COLO668 (cell line): ENCODE measurements at regions not wholly inside any gene's neighbourhood (a gene's known extent, or its start where the extent isn't known, plus 50 kb on each side); places are given as distances from the start of the nearest gene placed in this dataset.

ENCODE experiments used
- DNase-seq: peaks from one replicate; lab custom pipeline; 2025; ENCODE audit not compliant: unreplicated experiment; lab: John Stamatoyannopoulos, UW

DNA sequence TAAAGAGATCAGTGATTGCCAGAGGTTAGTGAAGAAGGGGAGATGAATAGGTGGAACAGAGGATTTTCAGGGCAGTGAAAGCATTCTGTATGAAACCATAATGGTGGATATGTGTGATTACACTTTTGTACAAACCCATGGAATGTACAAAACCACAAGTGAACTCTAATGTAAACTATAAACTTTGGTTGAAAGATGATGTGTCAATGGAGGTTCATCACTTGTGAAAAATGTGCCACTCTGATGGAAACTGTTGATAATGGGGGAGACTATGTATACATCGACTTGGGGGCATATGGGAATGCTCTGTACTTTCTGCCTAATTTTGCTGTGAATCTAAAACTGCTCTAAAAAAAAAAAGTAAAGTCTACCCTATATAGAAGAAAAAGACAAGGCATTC is 68.7 kb upstream of the ARHGEF3 start:
- DNase-seq = no peak

DNA sequence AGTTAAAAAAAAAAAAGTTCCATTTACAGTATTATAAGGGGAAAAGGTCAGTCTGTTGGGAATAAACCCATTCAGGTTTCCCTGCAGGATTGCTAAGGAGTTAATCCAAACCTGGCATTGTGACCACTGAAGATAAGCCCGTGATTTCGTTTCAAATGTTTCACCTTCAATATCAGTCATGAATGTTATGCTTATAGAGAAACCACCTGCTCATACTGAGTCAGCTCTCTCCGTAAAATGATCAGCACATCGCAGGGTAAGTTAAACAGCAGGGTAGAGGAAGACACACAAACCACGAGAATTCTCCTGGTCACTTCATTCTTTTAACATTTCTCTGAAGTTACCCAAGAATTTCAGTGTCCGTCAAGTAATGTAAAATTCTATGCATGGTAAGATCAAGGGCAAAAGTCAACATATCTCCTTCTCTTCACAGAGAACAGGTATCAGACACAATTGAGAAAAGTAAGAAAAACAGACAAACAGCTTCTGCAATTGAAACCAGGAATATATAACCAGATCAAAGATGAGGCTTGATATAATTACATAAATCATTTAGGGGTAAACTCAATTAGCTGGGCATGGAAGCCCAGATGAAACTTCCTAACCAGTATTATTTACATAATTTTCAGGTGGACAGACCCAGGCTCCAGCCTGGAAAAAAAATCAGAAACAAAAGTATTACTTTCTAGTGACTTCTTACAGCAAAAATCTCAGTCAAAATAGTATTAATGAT is 67.6 kb upstream of the ARHGEF3 start:
- DNase-seq = no peak

DNA sequence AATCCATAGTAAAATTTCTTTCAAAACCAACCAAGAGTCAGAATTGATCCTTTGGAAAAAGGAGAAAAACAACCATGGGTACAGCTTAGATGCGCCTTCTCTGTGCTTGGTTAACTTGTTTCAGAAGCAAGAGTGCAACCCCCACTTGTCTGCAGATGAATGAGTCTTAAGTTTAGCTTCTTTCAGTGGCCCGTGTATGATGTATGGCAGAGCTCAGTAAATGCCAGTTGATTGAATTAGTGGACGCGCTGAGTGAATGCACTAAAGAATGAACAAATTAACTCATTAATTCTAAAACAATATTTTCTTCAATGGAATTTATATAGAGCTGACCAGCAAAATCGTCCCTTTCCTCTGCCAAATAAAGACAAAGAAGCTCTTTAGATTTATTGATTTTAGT is 67.0 kb upstream of the ARHGEF3 start:
- no peak for DNase-seq

DNA sequence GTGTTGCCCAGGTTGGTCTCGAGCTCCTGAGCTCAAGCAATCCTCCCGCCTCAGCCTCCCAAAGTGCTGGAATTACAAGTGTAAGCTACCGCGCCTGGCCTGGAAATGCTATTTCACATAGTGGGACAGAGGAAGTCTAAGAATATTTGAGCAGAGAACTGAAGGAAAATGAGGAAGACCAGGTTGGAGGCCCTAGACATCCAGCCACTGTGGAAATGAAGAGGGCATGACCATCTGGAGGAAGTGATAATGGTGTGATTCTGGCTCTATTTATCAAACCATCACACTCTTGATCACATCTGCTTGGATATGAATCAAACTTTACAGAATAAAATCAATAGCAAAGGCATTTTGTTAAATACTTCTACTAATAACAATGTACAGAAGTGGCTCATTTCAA is 65.9 kb upstream of the ARHGEF3 start:
- DNase-seq = no peak

DNA sequence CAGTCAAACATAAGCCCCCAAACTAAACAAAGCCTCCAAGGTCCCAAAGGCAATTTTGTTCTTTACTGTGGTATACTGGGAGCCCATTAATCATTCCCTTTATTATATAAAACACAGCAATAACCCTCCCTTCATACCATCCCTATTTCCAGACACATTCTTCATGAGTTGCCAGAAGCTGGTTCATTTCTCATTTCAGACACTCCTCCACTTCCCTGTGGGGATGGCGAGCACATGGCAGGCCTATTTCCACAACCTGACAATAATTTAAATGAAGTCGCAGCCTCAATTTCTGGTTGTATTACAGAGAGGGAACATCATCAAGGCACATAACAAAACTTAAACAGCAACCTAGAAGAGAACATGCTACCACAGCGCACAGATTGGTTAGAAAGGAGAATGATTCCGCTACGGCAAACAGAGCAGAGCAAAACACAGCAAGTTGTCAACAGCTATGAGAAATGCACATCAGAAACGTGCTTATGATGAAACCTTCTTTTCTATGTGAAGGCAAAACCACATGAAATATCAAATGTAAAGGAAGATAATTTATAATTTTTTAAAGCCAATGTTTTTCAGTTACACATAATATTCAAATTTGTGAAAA is 63.3 kb upstream of the ARHGEF3 start:
- no peak for DNase-seq

DNA sequence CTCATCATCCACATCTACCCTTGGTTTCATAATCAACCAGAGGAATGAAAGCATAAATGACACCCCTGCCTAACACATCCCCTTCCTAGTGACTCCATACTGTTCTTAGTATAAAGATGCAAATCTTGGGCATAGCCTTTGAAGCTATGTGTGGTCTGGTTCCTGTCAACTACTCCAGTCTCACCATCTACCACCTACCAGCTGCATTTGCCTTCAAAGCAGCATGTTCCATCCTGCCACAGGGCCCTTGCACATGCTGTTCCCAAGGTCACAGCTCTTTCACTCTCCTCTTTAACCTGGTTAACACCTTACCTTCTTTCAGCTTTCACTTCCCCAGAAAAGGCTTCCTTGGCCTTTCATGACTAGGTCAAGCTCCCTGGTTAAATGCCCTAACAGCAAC is 62.3 kb upstream of the ARHGEF3 start:
- no peak for DNase-seq

DNA sequence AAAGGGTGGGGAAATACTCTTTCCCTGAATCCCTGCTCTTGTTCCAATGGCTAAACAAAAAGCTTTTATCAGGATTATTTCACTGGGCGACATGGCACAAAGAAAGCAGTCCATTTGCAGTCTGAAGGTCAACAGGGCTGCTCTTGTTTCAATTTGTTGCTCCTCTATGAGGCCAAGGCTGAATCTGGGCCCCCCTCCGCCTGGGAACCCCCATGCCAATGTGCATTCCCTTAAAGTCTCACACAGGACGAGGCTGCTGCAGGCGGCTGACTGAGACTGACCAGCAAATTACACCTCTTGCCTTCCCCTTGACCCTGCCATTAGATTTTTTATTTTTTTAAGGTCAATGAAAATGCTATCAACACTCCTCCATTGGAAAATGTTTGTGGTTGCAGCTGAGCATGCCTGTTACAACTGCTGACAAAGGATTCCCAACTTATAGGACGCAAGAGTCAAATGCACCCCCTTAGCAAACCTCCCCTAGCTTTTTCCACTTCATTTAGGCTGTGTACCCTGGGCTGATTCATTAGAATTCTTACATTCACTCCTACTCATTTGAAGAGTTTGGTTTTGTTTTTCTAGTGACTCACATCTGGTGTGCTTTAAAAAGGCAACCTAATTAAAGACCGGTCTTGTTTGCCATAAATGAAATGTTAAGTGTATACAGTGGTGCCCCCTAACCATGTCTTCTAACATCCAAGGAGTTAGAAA is 60.8 kb upstream of the ARHGEF3 start:
- DNase-seq = no peak

DNA sequence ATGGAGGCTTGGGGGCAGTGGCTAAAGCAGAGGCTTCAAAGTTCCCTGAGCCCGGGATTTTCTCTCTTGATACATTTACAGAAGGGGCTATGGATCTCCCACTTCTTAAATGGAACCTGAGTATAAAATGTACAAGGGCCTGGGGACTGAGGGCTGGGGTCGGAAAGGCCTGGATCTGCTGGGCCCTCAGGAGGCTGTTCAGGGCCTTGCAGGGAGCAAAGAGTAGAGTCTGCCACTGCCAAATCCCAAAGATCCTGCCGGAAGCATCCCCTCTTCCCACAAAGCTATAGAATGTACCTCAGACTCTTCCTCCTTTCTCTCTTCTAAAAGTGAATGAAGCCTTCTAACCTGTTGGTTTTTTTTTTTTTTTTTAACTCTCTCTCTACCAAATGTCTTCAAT is 59.8 kb upstream of the ARHGEF3 start:
- DNase-seq = no peak

DNA sequence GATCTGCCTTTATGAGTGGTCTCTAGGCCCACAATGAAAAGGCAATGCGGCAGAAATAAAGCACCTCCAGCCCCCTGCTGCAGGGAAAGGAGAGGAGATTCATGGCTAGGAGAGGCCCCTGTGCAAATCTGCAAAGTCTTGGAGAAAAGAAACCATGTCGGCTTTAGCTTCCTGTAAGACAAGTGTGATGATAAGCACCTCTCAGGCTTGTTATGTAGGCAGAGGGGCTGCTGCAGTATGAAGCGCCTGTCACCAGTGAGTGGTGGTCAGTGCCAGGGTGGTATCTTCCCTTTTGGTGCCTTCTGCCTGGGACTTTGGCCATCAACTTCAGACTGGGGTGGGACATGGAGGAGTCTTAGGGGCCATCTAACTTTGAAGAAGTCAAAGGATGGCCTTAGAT is 59.2 kb upstream of the ARHGEF3 start:
- no peak for DNase-seq

DNA sequence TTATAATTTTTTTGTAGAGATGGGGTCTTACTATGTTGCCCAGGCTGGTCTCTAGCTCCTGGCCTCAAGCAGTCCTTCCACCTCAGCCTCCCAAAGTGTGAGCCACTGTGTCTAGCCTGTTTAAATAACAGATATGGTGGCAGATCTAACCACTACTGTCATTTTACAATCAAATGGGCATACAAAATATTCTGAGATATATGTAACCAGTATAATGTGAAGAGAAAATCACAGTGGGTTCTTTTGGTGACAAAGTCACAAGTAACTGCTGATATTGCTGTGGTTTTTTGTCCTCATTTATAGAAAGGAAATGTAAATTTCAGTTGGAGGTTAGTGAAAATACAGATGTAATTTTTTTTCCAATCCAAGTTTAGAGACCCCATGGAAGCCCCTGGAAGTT is 58.6 kb upstream of the ARHGEF3 start:
- DNase-seq = no peak

DNA sequence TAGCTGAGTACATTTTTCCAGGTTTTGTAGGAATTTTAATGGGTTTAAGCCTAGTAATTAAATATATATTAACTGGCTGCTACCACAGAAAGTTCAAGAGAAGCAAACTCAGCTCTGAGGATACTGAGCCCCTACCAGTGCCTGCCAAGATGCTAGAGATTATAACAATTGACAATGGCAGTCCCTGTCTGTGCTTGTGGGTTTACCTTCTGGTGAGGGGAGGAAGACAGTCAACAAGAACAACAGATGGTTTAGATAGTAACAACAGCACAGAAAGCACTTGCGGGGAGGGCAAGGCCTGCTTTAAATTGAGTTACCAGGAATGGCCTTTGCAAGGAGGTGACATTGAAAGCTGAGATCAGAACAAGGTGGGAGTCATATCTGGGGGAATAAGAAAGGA is 56.6 kb upstream of the ARHGEF3 start:
- no peak for DNase-seq

DNA sequence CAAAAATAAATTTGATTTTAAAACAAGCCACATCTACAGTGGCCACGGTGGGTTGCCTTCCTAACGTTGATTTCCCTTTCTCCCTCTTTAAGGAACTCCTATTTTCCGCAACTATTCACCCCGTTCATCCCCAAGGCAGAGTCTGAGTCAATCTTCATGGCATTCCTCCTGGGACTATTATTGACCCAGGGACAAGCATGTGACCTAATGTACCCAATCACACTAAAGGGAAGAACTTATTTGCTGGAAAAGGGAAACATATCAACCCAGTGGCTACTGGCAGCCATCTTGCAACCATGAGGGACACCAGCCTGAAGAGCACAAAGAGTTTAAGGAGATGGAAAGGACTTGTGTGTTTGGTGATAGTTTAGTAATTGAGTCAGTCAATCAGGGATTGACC is 55.4 kb upstream of the ARHGEF3 start:
- DNase-seq = no peak

DNA sequence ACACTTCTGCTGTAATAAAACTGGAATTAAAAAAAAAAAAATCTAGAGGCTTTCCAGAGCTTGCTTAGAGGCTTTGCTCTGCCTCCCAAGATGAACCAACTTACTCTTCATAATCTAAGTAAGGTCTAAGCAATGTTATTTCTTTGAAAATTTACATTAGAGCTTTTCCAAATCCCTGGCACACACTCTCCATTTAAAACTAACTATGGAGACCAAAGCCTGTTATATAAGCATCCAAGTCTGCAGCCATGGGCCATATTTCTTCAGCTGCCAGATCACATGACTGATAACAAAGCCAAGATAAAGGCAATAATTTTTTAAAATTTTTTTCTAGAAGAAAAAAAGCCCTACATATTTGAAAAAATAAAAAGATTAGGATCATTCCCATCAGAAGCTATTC is 55.0 kb upstream of the ARHGEF3 start:
- DNase-seq = no peak

DNA sequence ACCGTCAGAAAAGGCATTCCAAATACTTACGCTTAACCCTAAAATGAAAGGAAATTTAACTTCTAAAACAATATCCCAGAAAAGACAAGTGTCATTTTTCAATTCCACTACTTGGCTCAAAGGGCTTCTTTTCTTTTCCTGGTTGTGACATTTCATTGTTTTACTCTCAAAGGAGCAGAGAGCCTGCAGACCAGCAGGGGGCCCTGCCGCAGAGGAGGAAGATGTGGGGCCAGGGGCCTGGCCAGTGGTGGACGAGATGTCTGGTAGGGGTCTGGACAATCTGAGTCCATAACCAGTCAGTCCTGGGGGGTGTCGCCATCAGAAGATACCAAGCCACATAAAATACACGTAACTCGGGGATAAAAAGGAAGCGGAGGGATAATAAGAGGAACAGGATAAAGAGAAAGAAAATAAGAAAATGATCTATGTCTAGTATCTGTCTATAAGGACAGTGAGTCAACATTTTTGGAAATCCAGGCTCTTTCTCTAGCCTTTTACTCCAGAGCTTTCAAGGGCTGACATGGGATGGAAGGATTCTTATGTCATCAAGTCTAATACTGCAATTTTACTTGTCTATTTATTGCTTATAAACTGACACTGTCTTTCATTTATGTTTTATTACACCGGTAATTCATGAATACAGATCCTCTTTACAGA is 54.2 kb upstream of the ARHGEF3 start:
- peak; percentile 35 for DNase-seq

DNA sequence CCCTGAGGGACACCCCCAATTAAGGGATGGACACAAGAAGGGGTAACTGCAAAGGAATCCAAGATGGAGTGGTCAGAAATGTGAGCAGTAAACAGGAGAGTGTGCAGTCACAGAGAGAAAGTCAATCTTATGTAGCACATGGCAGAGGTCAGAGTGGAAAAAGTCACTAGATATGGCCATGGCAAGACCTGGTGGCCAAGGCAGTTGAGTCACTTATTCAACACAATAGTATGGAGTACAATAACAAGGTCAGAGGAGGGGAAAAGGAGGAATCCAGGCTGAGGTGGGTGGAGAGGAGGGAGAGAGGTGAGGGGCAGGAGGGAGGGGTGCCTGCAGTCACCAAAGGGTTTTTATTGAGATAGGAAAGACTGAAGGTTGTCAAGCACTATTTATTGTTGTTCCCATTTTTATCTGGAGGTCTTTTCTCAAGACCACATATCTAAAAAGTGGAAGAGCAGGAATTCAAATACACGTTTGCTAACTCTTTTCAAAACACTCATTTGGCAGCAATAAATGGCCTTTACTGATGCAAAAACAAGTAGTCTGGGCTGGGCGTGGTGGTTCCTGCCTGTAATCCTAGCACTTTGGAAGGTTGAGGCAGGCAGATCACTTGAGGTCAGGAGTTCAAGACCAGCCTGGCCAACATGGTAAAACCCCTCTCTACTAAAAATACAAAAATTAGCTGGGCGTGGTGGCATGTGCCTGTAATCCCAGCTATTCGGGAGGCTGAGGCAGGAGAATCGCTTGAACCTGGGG is 53.3 kb upstream of the ARHGEF3 start:
- no peak for DNase-seq

DNA sequence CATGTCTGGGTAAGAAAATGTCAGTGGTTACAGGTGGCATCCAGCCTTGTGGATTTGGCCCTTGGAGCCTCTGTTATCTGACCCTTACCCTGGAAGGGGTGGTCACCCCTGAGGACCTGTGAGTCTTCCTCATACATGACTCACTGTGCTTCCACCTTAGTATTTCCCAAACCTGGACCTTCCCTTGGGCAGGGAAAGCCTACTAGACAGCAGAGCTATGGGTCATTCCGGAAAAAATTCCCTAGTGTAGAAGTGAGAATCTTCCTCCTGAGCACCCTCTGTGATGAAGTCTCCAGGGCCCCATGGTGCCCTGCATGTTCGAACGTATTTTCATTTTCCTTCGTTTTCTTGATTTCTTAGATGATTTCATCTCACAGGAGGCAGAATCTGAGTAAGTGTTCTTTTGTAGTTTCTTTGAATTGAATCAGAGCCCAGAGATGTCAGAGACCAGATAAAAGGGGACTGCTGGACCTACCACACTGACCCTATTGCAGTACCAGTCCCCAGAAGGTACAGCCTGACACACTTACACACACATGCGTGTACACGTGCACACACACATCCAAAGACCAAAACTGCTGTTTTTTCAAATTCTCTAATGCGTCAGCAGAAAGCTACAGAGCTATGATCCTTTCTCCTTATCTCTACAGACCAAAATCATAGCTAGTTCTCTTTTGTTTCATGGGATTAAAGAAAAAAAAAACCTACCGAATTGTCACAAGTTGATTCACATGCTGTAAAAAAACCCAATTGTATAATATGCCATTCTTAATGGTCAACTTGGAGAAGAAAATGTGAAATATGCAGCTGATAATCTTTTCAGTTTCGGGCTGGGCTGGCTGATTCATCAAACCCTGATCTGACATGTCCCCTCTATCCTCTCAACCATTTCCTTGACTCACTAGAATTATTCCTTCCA is 50.5 kb upstream of the ARHGEF3 start:
- no peak for DNase-seq
